ENCODE measurements at regions not wholly inside any gene's neighbourhood (a gene's known extent, or its start where the extent isn't known, plus 50 kb on each side); places are given as distances from the start of the nearest gene placed in this dataset.

DNA sequence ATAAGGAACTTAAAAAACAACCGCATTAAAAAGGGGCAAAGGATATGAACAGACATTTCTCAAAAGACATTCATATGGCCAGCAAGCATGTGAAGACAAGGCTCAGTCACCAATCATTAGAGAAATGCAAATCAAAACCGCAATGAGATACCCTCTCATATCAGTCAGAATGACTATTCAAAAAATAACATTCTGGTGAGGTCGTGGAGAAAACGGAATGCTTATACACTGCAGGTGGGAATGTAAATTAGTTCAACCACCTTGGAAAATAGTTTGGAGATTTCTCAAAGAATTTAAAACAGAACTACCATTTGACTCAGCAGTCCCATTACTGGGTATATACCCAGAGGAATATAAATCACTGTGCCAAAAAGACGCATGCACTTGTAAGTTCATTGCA is 496.6 kb upstream of the SGO1 start:
- no peak for TF ChIP-seq RAD21 (IDR thresholded peaks at IDR 0.05 in 1 of 2, conservative IDR thresholded peaks at IDR 0.05 in 1 of 2; ENCODE audit: low read depth in 2 of 2, low read length in 2 of 2)
- TF ChIP-seq, protein P1, sequence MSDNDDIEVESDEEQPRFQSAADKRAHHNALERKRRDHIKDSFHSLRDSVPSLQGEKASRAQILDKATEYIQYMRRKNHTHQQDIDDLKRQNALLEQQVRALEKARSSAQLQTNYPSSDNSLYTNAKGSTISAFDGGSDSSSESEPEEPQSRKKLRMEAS (IDR thresholded peaks at IDR 0.05), result no peak
- no peak for TF ChIP-seq ZNF274 (IDR thresholded peaks at IDR 0.05; ENCODE audit: borderline replicate concordance, extremely low read depth, low read length)
- TF ChIP-seq, protein P2, sequence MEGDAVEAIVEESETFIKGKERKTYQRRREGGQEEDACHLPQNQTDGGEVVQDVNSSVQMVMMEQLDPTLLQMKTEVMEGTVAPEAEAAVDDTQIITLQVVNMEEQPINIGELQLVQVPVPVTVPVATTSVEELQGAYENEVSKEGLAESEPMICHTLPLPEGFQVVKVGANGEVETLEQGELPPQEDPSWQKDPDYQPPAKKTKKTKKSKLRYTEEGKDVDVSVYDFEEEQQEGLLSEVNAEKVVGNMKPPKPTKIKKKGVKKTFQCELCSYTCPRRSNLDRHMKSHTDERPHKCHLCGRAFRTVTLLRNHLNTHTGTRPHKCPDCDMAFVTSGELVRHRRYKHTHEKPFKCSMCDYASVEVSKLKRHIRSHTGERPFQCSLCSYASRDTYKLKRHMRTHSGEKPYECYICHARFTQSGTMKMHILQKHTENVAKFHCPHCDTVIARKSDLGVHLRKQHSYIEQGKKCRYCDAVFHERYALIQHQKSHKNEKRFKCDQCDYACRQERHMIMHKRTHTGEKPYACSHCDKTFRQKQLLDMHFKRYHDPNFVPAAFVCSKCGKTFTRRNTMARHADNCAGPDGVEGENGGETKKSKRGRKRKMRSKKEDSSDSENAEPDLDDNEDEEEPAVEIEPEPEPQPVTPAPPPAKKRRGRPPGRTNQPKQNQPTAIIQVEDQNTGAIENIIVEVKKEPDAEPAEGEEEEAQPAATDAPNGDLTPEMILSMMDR (IDR thresholded peaks at IDR 0.05; ENCODE audit: control extremely low read depth in 1 of 3, insufficient read depth in 1 of 3, low read depth in 1 of 3, low read length in 3 of 3), result no peak
- no peak for TF ChIP-seq JUND (IDR thresholded peaks at IDR 0.05; ENCODE audit: low read length)
- no peak for TF ChIP-seq POLR2A (IDR thresholded peaks at IDR 0.05; ENCODE audit: control extremely low read depth in 1 of 2, low read depth in 2 of 2, low read length in 2 of 2)
